ENCODE measurements at regions not wholly inside any gene's neighbourhood (a gene's known extent, or its start where the extent isn't known, plus 50 kb on each side); places are given as distances from the start of the nearest gene placed in this dataset.

- no peak for DNase-seq (ENCODE audit: low spot score)
These were observed 713.0 kb downstream of the MRPL39 start for GRCh38 chr21:24894324-24894723.

DNA sequence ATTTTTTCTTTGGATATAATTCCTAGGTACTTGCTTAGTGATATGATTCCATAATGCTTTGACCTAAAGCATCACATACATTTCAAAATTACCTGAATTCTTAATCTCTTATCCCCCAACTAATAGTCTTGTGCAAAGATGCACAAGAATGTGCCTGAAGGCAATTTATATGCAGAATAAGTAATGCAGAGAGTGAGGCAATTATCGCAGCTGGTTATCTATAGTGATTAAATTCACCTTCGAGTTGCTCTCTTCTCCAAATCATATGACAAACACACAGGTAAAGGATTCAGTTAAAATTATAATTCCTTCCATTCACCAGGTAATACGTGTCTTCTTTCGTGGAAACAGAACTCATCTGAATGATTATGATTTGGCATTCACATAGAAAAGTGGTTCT is 717.3 kb downstream of the MRPL39 start:
- DNase-seq (ENCODE audit: low spot score), result no peak

DNA sequence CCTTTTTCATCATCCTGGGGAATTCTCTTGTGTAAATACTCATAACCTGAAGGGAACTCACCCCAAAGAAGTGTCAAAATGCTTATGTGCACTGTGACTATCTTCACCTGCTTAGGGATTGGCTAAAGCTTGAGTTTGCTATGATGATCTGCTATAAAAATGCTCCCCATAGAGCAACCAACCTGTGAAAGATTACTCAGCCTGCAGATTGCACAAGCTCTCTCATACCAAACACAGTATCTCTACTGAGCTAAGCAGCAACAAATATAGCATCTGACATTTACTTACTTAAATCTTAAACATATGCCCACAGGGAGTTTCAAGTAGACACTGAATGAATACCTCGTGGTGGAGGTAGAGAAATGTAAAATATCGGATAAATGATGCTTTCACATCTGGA is 725.8 kb downstream of the MRPL39 start:
- no peak for DNase-seq (ENCODE audit: low spot score)

DNA sequence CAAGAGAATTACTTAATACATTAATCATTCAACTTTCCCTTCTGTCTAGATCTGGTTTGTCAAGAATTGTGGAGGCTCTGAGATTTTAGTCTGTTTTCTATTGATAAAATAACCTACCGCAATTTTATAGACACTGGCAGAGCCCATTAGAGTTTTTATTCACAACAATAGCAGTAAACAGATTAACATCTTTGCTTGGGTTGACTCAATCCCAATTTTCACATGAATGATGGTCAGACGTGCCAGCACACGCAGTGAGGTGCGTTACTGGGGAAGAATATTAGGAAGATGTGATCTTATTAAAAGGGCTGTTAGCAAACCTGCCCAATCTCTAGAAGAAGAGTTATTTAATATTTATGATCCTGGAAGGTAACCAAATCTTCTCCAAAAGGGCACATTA is 736.6 kb downstream of the MRPL39 start:
- no peak for DNase-seq (ENCODE audit: low spot score)

DNA sequence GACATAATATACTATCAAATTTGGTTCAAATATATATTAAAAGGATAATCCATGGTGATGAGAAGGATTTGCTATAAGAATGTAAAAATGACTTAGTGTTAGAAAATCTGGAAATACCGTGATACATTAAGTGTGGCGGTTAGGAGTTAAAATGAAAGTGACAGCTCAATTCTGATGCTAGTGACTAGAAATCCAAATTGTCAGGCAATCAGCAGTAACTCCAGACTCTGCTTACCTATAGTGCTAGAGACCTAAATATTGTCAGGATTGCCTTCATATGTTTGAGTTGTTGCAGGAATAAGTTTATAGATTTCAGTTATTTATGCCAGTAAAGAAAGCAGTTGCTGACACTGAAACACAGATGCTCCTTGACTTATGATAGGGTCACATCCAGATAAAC is 737.4 kb downstream of the MRPL39 start:
- DNase-seq (ENCODE audit: low spot score), result no peak

- no peak for DNase-seq (ENCODE audit: low spot score)
These were observed 739.2 kb downstream of the MRPL39 start for GRCh38 chr21:24868117-24868516.

DNA sequence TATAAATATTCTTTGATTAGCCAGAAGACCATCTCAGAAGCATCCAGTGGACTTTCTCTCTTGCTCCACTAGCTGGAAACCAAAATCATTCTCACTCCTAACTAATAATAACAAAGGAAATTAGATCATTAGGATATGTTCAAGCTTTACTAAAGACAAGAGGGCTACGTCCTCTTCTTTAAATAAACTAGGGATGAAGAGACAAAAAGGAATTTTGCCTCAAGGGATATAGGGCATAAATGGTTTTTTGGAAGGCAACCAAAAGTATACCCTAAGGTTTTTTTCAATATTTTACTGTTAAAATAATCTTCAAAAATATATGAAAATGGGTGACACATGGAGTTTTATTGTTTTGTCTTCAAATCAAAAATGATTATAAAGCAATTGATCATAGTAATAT is 745.8 kb downstream of the MRPL39 start:
- DNase-seq (ENCODE audit: low spot score), result no peak

DNA sequence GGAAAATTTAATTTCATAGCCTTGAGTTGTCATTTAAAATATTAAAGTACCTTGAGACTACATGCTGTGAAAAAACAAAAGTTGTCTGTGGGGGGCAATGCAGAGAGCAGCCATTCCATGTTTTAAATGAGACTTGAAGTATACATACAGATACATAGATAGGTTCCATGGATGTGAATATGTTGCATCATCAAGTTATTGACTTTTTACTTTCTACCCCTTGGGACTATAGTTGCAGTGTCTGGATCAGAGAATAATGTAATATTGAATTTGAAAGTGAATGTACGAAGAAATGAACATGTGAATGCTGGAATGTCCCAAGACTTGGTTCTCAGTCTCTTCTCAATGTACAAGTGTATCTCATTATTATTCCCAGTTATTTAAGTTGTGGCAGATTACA is 751.0 kb downstream of the MRPL39 start:
- no peak for DNase-seq (ENCODE audit: low spot score)

DNA sequence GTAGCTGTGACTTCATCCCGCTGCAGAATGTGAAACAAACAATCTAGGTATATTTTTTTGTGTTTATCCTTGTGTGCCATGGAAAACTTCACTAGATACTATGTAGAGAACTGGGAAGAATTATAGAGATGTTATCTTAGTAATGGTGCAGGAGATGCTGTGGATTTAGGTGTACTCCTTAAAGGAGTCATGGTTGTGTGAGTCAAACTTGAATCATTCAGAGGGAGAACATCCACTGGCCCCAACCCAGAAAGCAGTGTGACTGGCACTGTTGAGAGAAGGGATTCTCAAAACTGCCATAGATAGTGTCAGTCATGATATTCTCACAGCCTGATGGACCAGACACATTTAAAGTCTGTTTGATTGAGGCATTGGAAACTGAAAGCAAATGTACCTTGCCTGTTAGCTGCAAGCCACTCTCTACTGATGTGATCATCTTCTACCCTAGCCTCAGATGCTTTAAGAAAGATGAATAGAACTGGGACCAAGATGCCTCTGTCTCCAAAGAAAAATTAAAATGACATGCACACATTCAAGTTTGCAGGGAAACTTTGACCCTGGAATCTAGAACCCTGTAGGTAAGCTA is 754.6 kb downstream of the MRPL39 start:
- no peak for DNase-seq (ENCODE audit: low spot score)

DNA sequence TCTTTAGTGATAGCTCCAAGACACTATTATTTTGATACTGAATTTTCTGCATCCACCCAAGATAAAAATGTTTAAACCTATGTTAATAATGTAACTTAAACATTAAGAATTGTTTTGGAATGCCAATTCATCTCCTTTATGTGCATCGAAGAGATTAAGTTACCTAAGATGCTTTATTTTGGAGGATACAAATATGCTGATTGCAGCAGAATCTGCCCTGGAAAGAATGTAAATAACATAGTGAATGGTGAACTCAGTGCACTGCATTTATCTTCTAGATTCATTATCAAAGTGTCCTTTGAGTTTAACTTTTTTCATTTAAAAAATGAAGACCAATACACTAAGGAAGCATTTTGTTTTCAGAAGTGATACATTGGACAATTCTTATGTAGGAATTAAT is 757.2 kb downstream of the MRPL39 start:
- no peak for DNase-seq (ENCODE audit: low spot score)

DNA sequence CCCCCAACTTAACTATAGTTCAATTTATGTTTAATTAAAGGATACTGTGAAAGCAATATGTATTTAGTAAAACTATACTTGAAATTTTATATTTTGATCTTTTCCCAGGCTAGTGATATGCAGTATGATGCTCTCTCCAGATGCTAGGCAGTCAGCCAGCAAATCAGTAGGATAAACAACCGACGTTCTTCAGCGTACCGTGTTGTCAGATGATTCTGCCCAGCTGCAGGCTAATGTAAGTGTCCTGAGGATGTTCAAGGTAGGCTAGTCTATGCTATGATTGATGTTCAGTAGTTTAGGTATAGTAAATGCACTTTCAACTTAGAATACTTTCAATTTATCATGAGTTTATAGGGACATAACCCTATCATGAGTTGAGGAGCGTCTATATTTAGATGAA is 762.6 kb downstream of the MRPL39 start:
- no peak for DNase-seq (ENCODE audit: low spot score)

GRCh38 chr21:24840287-24840686 is 767.0 kb downstream of the MRPL39 start:
- DNase-seq (ENCODE audit: low spot score), result no peak

GRCh38 chr21:24832961-24833360 is 774.3 kb downstream of the MRPL39 start:
- no peak for DNase-seq (ENCODE audit: low spot score)

GRCh38 chr21:24829397-24829796 is 777.9 kb downstream of the MRPL39 start:
- DNase-seq (ENCODE audit: low spot score), result no peak

- DNase-seq (ENCODE audit: low spot score), result no peak
These were observed 780.5 kb downstream of the MRPL39 start for GRCh38 chr21:24826822-24827221.

DNA sequence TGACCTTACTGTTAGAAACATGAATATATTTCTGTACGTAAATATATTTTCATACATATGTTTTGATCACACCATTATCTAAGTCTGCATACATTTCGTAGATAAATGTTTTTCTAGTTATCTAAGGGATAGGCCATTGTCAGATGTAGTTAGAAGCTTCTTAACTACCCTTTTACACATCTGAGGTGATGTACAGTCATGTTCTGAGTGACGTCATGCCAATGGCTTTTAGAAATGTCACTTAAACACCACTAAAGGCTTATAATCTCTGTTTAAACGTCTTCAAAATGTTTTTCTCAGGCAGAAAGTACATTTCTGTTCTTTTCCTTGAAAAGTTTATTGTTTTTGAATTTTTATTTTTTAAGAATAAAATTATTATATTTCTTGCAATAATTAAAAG is 781.9 kb downstream of the MRPL39 start:
- no peak for DNase-seq (ENCODE audit: low spot score)

DNA sequence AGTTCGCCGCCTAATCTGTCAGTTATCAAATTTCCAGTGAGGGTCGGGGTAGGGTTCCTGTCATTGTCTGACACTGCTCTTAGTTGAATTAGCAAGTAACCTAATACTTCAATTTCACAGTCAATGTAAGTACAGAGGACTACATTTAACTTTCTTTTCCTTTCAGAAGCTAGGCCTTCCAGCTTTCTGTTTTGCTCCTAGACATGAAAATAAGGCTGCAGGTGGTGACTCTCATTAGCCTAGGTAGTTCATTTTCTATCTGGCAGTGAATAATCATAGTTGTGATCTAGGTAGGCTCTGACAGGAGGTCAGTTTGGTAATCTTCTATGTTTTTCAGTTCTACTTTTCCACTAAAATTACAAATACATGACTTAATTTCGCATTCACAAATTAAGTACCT is 783.1 kb downstream of the MRPL39 start:
- no peak for DNase-seq (ENCODE audit: low spot score)

GRCh38 chr21:24823247-24823646 is 784.0 kb downstream of the MRPL39 start:
- DNase-seq (ENCODE audit: low spot score), result no peak

GRCh38 chr21:24785033-24785432 is 822.2 kb downstream of the MRPL39 start:
- no peak for DNase-seq (ENCODE audit: low spot score)

DNA sequence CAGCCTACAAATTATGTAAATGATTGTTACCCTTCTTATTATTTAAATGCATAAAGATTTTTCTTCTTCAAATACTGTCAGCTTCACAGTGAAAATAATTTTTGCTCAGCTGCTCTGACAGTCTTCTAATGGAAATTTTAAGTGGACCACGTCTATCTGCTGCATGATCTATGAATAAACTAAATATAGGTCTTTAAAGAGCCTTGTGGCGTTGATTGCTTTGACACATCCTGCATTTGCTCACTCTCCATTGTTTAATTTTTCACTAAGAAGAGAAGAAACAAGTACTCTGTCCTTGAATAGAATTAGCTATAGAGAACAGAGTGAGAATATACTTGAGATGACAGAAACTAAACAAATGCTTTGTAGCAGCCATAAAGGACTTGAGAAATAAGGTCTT is 826.1 kb downstream of the MRPL39 start:
- no peak for DNase-seq (ENCODE audit: low spot score)

DNA sequence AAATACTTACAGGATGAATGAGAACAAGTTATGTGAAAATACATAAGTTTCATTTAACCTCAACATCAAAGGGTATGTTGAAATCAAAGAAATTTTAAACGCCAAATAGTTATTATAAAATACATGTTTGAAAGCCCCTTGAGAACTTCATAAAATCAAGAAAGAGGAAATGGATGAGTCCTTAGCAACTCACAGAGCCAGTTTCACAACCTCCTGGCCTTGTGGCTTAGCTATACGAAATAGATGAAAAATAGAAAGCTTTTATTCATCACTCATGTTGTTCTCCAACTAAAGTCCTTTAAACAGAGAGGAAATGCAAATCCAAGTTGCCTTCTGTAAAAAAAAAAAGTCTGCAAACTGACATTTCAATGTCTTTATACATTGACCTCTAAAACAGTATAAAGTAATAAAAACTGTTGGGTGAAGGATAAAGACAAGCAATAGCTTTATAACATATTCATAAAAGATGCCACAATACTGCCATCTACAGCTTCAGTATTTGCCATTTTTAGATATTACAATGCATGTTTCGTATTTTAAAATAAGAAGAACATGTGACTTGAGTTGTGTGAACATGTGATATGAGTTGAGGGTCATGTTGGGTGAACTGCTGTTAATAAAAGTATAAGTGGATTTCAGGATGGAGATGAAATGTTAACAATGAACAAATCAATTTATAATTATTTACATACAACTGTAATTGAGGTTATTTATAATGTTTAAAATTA is 847.8 kb downstream of the MRPL39 start:
- no peak for DNase-seq (ENCODE audit: low spot score)

GRCh38 chr21:24738063-24738462 is 869.2 kb downstream of the MRPL39 start:
- DNase-seq (ENCODE audit: low spot score), result no peak

GRCh38 chr21:24737296-24737850 is 869.9 kb downstream of the MRPL39 start:
- DNase-seq (ENCODE audit: low spot score), result no peak

GRCh38 chr21:24730661-24731060 is 876.6 kb downstream of the MRPL39 start:
- DNase-seq (ENCODE audit: low spot score), result no peak
